Right ventricle myocardium inferior (tissue), 1 donor: ENCODE measurements at regions not wholly inside any gene's neighbourhood (a gene's known extent, or its start where the extent isn't known, plus 50 kb on each side); places are given as distances from the start of the nearest gene placed in this dataset.
A peak's percentile ranks its signal among the peaks of the same experiment; 100 is the strongest.

Experiments
- ATAC-seq: fragments of 200-7000 bp; cut with Tn5 transposase; one replicate; pipeline ENCODE4 v1.9.1; 2020; ENCODE audit warnings: mild to moderate bottlenecking, moderate library complexity
- DNase-seq: peaks from one replicate; pipeline ENCODE4 v3.0.0; 2021; ENCODE audit errors: missing footprints
- intact Hi-C: fragments of 100-400 bp; cut with DNase I; formaldehyde crosslinking; loops from one replicate; pipeline ENCODE4 v1.11.0; 2022
- donor health status: DM: no; HTN: yes; CAD: no; lungs with severe emphysema.

GRCh38 chr11:92750794-92751193, 218.7 kb upstream of the MTNR1B start:
- intact Hi-C loops = no loop called here
- DNase-seq = no peak
- no peak for ATAC-seq

DNA sequence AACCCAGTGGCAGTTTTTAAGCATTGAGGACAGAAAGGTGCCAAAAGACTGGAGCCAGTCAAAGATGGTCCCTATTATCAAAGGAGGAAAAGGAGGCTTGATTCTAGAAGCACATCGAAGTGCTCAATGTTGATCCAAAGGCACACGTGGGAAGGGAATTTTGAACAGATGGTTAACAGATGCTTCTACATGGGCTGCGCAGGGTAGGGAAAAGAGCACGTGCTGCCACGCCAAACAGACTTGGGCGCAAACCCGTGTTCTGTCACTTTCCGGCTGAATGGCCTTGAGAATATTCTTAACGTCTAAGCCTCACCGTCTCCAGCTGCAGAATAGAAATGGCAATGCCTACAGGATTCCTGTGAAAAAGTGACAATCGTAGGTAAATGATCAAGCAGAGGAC, 217.9 kb upstream of the MTNR1B start:
- intact Hi-C loops = no loop called here
- no peak for DNase-seq
- no peak for ATAC-seq

GRCh38 chr11:92752122-92752521, 217.3 kb upstream of the MTNR1B start:
- DNase-seq (no peak), ATAC-seq (no peak)
- intact Hi-C loops = no loop called here

GRCh38 chr11:92753161-92753560, 216.3 kb upstream of the MTNR1B start:
- ATAC-seq (no peak), DNase-seq (no peak)
- intact Hi-C loops = no loop called here

DNA sequence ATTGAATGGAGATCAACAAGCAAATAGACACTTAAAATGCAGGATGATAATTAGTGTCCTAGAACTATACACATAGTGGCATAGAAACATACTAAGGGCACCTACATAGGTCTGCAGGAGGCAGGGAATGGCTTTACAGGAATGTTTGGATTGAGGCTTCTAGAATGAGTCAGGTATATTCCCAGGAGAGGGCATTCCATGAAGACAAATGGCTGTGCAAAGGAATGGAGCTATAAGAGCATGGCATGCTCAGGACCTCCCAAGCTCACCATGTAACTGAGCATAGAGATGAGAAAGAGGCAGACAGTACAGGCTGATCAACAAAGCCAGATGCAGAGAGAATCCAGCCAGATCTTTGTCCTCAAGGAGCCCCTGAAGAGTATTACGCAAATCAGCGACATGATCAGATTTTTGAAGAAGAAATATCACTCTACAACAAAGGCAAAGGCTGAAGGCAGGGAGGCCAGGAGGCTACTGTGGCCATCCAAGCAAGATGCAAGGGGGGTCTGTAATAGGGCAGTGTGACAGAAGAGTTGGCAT, 211.1 kb upstream of the MTNR1B start:
- intact Hi-C loops = no loop called here
- no peak for ATAC-seq
- DNase-seq = no peak

GRCh38 chr11:92759571-92760214, 209.8 kb upstream of the MTNR1B start:
- ATAC-seq (no peak), DNase-seq (no peak)
- intact Hi-C loops = no loop called here

GRCh38 chr11:92762121-92762540, 207.3 kb upstream of the MTNR1B start:
- ATAC-seq (no peak), DNase-seq (no peak)
- intact Hi-C loops = no loop called here

- DNase-seq = no peak
- intact Hi-C loops = no loop called here
- no peak for ATAC-seq
Observed at GRCh38 chr11:92763336-92763735, 206.1 kb upstream of the MTNR1B start.

- intact Hi-C loops = no loop called here
Observed at GRCh38 chr11:92764128-92764527, 205.3 kb upstream of the MTNR1B start.

DNA sequence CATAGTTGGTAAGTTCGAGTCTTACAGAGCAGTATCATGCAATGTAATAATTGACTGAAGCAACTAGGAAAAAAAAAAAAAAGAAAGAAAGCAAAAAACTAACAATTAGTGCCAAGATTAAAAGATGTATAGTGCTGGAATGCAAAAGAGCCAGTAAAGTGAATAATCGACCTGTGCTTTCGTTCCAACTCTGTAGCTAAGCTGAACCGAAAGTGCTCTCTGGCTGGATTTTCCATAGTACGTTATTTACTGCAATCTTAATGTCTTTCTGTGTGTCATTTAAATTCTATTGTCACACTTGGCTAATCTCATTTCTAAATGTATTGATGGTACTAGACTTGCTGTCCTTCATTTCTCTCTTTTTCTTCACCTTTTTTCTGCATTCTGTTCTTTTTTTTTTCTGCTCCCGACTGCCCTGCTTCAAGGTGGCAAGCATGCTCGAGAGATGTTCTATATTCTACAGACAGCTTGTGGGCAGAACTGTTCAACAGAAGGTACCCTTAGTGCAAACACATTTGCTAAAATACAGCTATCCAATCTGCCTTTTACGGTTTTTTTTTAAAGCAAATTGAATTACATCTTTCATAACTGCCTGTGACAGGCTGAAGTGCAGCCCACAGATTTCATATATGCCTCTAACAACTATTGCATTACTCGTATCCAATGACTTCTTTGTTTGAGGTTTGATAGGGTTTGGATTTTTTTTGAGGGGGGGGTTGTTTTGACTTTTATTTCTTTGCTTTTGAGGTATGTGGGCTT, 204.2 kb upstream of the MTNR1B start:
- DNase-seq = no peak
- intact Hi-C loops = no loop called here
- ATAC-seq = no peak

More at GRCh38 chr11:92764128-92764527, 205.3 kb upstream of the MTNR1B start:
- DNase-seq (no peak), ATAC-seq (no peak)

DNA sequence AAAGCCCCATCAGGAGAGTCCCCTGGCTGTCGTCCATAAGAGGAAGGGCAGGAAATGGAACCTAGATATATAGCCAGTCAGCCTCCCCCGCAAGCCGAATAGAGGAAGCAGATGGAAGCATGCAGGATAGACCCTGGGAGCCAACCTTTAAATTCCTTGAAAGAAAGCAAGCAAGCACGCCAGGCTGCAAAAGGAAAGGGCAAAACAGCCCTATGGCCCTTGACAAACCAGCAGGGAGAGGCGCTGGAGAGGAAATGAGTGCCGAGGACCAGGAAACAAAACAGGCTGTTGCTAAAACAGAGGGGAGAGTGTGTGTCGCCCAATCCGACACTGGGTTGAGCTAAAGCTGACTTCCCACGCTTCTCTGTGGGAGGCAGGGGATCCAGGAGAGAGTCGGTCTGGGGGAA, 203.5 kb upstream of the MTNR1B start:
- intact Hi-C loops = no loop called here
- ATAC-seq (peak; percentile 53), DNase-seq (peak; percentile 34)

DNA sequence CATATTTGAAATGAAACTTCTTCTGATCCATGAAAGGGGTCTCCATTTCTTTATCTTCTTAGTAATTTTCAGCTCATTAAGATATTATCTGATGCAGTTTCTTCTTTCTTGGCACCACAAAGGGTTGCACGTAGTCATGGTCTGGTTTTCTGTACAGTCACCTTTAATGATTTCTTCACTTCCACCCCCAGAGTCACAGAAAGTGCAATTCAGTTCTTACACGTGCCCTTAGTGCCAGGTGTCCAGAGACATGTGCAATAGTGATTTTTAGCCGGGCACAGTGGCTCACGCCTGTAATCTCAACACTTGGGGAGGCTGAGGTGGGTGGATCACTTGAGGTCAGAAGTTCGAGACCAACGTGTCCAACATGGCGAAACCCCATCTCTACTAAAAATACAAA, 202.8 kb upstream of the MTNR1B start:
- no peak for ATAC-seq
- no peak for DNase-seq
- intact Hi-C loops = no loop called here

DNA sequence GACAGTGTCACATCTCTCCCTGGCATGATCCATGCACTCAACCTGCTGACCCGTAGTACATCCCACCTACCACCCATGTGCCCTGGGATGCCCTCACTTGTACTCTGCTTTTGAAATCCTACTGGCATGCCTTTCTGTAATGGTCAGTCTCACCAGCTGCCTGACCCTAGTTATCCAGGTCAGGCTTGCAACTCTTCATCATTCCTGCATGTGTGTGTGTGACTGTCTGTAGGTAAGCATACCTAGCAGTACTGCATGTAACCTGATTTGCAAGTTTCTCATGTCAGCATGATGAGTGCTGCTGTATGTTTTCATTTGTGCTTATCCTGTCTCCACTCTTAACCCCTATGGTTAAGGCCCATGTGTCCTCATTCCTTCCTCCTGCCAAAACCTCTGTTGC, 202.0 kb upstream of the MTNR1B start:
- DNase-seq (no peak), ATAC-seq (no peak)
- intact Hi-C loops = no loop called here

DNA sequence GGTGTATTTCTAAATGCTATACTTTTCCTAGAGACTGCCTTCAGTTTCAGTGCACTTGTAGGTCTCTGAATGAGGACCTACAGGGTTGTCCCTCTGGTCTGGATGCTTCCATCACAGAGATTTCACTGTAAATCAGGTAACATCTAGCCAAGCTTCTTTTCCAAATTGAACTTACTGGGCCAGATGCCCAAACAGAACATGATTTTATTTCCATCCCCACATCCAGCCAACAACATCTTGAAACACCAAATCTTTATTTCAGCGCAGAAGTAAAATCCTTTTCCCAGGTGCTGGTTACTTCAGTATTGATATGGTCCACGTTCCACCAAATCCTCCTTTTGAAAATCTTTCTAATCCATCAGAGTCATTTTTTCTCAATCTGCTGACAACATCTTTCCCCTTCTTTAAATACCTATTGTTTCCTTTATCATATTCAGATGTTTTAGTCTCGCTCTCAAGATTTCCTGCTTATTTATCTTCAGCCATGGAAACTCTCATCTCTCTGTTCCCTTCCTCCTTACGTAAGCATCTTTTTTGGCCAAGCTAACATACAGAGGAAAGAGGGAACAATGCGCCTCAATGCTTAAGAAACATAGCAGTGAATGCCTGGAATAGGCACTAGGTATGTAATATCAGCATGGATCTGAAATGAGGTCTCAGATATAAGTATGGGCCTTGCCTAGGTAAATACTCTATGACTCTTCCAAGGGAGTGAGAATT, 201.2 kb upstream of the MTNR1B start:
- no peak for ATAC-seq
- no peak for DNase-seq
- intact Hi-C loops = no loop called here

DNA sequence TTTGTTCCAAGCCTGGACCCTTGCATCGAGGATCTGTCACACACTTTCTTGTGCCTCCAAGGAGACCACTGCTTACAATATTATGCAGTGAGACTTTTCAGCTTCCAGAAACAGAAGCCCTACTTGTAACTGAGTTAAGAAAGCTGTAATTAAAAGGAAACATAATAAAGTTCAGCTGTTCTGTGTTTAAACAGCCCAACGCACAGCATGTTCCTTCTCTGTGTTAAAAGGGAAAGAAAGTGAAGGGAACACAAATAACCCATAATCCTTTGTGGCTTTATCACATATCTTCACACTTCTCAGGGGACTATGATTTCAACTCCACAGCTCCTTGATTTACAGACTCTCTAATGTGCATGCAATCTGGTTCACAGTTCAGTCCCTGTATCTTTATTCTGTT, 200.3 kb upstream of the MTNR1B start:
- intact Hi-C loops = no loop called here
- ATAC-seq (no peak), DNase-seq (no peak)

GRCh38 chr11:92770419-92770818, 199.0 kb upstream of the MTNR1B start:
- ATAC-seq (peak; percentile 58), DNase-seq (no peak)
- intact Hi-C loops = loop anchor here (10.0 kb wide), 1 partner anchor 104 kb away; no protein-coding TSS in a partner anchor

- no peak for DNase-seq
- intact Hi-C loops = loop anchor here (10.0 kb wide), 1 partner anchor 104 kb away; no protein-coding TSS in a partner anchor
- no peak for ATAC-seq
Observed at GRCh38 chr11:92770981-92771380, 198.5 kb upstream of the MTNR1B start.

DNA sequence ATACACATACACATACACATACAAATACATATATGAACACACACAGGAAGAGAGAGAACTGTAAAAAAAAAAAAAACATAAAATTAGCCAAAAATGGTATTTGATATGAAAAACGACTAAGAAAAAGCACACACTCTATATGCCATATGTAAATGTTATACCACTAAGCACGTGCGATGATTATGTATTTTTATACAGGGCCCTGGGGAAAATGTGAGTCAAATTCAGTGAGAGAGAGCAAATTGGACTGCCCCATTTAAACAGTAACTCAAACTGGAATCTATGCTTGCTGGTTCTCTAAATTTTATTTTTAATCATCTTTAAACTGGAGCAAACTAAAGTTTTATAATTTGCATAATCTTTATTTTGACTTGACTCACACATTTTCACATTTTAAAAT, 197.8 kb upstream of the MTNR1B start:
- no peak for ATAC-seq
- no peak for DNase-seq
- intact Hi-C loops = loop anchor here (10.0 kb wide), 1 partner anchor 103 kb away; no protein-coding TSS in a partner anchor

DNA sequence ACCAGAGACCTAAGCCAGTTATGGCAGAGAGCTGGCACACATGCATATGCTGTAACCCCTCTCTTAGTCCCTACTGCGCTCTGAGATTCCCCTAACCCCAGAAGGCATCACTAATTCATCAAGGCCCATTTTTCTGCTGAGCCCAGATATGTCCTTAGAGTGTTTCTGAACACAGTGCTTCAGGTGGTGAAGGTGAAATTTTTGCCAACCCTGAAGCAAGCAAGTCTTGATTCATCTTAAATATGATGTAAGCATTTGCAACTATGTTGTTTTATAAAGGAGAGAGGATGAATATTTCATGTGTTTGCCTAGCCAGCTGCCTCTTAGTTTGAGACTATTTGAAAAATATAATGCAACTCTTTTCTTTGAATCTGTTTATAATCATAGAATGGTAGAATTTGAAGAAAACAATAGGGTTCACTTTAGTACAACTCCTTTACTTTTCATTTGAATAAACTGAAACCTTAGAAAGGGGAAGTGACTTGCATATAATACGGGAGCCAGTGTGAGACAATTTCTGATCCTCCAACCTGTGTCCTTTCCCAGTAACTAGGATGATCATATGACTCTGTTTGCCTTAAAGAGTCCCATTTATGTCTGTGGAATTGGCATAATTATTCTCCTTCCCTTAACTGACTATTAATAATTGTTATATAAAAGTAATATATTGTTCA, 194.3 kb upstream of the MTNR1B start:
- DNase-seq (no peak), ATAC-seq (no peak)
- intact Hi-C loops = loop anchor here (10.0 kb wide), 1 partner anchor 100 kb away; no protein-coding TSS in a partner anchor
